Esophagus muscularis mucosa (tissue), 4 donors: ENCODE measurements at regions not wholly inside any gene's neighbourhood (a gene's known extent, or its start where the extent isn't known, plus 50 kb on each side); places are given as distances from the start of the nearest gene placed in this dataset.

Source experiments
- EP300 ChIP-seq: sonication (generic); formaldehyde crosslinking; IDR thresholded peaks from one replicate; pipeline ENCODE4 v1.6.1; 2017; ENCODE audit warnings: antibody characterized with exemption
- POLR2AphosphoS5 ChIP-seq, 2 donors: sonication (generic); formaldehyde crosslinking; IDR thresholded peaks; one replicate each; pipeline ENCODE4 v1.6.1; 2017; ENCODE audit warnings: antibody characterized with exemption in 2 of 2
- TF ChIP-seq, protein P1 (sequence below), 3 experiments: fragments of 200-600 bp in 2 of 3; fragments of 450-650 bp in 1 of 3; sonication (generic) in 2 of 3; IDR thresholded peaks; one replicate each; pipeline ENCODE4 v1.5.1; 2017 to 2019; ENCODE audit warnings: antibody characterized with exemption in 3 of 3, mild to moderate bottlenecking in 2 of 3, moderate library complexity in 1 of 3

GRCh38 chr14:37797675-37798074 lies 202.2 kb downstream of the TTC6 start:
- TF ChIP-seq, protein P1, sequence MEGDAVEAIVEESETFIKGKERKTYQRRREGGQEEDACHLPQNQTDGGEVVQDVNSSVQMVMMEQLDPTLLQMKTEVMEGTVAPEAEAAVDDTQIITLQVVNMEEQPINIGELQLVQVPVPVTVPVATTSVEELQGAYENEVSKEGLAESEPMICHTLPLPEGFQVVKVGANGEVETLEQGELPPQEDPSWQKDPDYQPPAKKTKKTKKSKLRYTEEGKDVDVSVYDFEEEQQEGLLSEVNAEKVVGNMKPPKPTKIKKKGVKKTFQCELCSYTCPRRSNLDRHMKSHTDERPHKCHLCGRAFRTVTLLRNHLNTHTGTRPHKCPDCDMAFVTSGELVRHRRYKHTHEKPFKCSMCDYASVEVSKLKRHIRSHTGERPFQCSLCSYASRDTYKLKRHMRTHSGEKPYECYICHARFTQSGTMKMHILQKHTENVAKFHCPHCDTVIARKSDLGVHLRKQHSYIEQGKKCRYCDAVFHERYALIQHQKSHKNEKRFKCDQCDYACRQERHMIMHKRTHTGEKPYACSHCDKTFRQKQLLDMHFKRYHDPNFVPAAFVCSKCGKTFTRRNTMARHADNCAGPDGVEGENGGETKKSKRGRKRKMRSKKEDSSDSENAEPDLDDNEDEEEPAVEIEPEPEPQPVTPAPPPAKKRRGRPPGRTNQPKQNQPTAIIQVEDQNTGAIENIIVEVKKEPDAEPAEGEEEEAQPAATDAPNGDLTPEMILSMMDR (IDR thresholded peaks at IDR 0.05), result no peak
- TF ChIP-seq POLR2AphosphoS5 (IDR thresholded peaks at IDR 0.05) (no peak), EP300 (no peak)
